Endothelial cell of umbilical vein (primary cell): ENCODE measurements at regions not wholly inside any gene's neighbourhood (a gene's known extent, or its start where the extent isn't known, plus 50 kb on each side); places are given as distances from the start of the nearest gene placed in this dataset.

Experiments used
- BruUV-seq: library from RNA; stranded (reverse); fragments of 400-500 nt; replicated peaks from 2 replicates; lab custom pipeline; 2021; lab: Mats Ljungman, UMichigan
- CTCF ChIA-PET: fragments of 300-600, 350-600 bp; sonication (Branson Sonifier 250); formaldehyde crosslinking; loops from one replicate; lab custom pipeline; 2021; ENCODE audit warnings: antibody characterized with exemption, inconsistent platforms; lab: Charles Lee
- POLR2A ChIA-PET: fragments of 300-600, 350-600 bp; sonication (Branson Sonifier 250); formaldehyde crosslinking; loops from one replicate; lab custom pipeline; 2021; ENCODE audit warnings: antibody characterized with exemption, inconsistent platforms; lab: Charles Lee
- DNase-seq: peaks from one replicate; pipeline ENCODE4 v3.0.0-alpha.2; 2011; ENCODE audit warnings: low read depth, low spot score
- FAIRE-seq: peaks from 2 replicates; lab custom pipeline; 2011; peaks lifted over from hg19 to GRCh38; lab: Jason Lieb, UNC
- H2AFZ ChIP-seq: 2 replicates; pipeline ENCODE4 v1.6.0; 2012; ENCODE audit warnings: low read depth, low read length, control low read depth, inconsistent platforms
- H3K27ac ChIP-seq: 2 replicates; pipeline ENCODE4 v1.5.1; 2011; ENCODE audit warnings: low read depth, mild to moderate bottlenecking, control low read depth, low read length, moderate library complexity; ENCODE audit not compliant: insufficient read depth
- H3K27me3 ChIP-seq, 2 experiments: 2 replicates each; pipeline versions ENCODE4 v1.6.0 to v1.6.1; 2011; ENCODE audit warnings: low read length in 2 of 2, mixed read lengths in 1 of 2; ENCODE audit not compliant: control insufficient read depth in 2 of 2, insufficient read depth in 2 of 2
- H3K36me3 ChIP-seq, 2 experiments: 2 replicates in 1 of 2; 3 replicates in 1 of 2; pipeline ENCODE4 v1.5.1; 2011; ENCODE audit warnings: low read length in 2 of 2, mild to moderate bottlenecking in 1 of 2, moderate library complexity in 1 of 2; ENCODE audit not compliant: control insufficient read depth in 2 of 2, insufficient read depth in 2 of 2; ENCODE audit errors: extremely low read depth in 1 of 2
- H3K4me1 ChIP-seq: 3 replicates; pipeline ENCODE4 v1.5.1; 2011; ENCODE audit warnings: mild to moderate bottlenecking, low read length; ENCODE audit not compliant: control insufficient read depth, insufficient read depth; ENCODE audit errors: extremely low read depth
- H3K4me2 ChIP-seq: 2 replicates; pipeline ENCODE4 v1.6.1; 2011; ENCODE audit warnings: low read length, control low read depth, mixed read lengths; ENCODE audit not compliant: insufficient read depth
- H3K4me3 ChIP-seq, 3 experiments: fragments of 200-600 bp in 1 of 3; sonication (generic), shearing (Covaris generic) in 1 of 3; replicated peaks in 1 of 3; 2 replicates each; pipeline ENCODE4 v1.5.1; 2011 to 2016; ENCODE audit warnings: control low read depth in 3 of 3, low read length in 3 of 3, mild to moderate bottlenecking in 2 of 3, inconsistent platforms in 1 of 3, low read depth in 1 of 3, moderate library complexity in 1 of 3; ENCODE audit not compliant: insufficient read depth in 1 of 3
- H3K79me2 ChIP-seq: 2 replicates; pipeline ENCODE4 v1.6.0; 2012; ENCODE audit warnings: low read length, inconsistent platforms; ENCODE audit not compliant: control insufficient read depth, insufficient read depth
- H3K9ac ChIP-seq: replicated peaks from 2 replicates; pipeline ENCODE3; 2011; ENCODE audit warnings: low read length, control low read depth; ENCODE audit not compliant: insufficient read depth; ENCODE audit errors: extremely low read depth
- H3K9me1 ChIP-seq: replicated peaks from 3 replicates; pipeline ENCODE4 v1.6.0; 2011; ENCODE audit warnings: mild to moderate bottlenecking, low read length; ENCODE audit not compliant: control insufficient read depth, insufficient read depth; ENCODE audit errors: extremely low read depth
- H3K9me3 ChIP-seq: replicated peaks from 2 replicates; pipeline ENCODE4 v1.5.1; 2012; ENCODE audit warnings: low read length, inconsistent platforms; ENCODE audit not compliant: control insufficient read depth, insufficient read depth
- H4K20me1 ChIP-seq: replicated peaks from 2 replicates; pipeline ENCODE3; 2011; ENCODE audit warnings: mild to moderate bottlenecking, low read length; ENCODE audit not compliant: control insufficient read depth, insufficient read depth; ENCODE audit errors: extremely low read depth
- CTCF ChIP-seq, 2 donors: IDR thresholded peaks; 1 replicate in 1 of 2; 2 replicates in 1 of 2; pipeline ENCODE4 v1.5.1; 2011; ENCODE audit warnings: low read length in 2 of 2, mild to moderate bottlenecking in 2 of 2, moderate library complexity in 2 of 2, control low read depth in 1 of 2, inconsistent platforms in 1 of 2, low read depth in 1 of 2; ENCODE audit not compliant: insufficient read depth in 1 of 2; ENCODE audit errors: extremely low read depth in 1 of 2
- EZH2 ChIP-seq: IDR thresholded peaks from 2 replicates; pipeline ENCODE4 v1.6.1; 2012; ENCODE audit warnings: borderline replicate concordance, low read depth, mild to moderate bottlenecking, moderate library complexity, low read length, inconsistent platforms; ENCODE audit not compliant: severe bottlenecking
- FOS ChIP-seq: IDR thresholded peaks from 2 replicates; pipeline ENCODE4 v1.6.1; 2011; ENCODE audit warnings: mild to moderate bottlenecking, low read length, moderate library complexity, borderline replicate concordance; ENCODE audit not compliant: insufficient read depth
- GATA2 ChIP-seq: IDR thresholded peaks from 2 replicates; pipeline ENCODE4 v1.7.0; 2011; ENCODE audit warnings: low read depth, mild to moderate bottlenecking, moderate library complexity, mixed read lengths, low read length; ENCODE audit not compliant: insufficient read length, insufficient read depth
- JUN ChIP-seq: IDR thresholded peaks from 2 replicates; pipeline ENCODE4 v1.6.1; 2011; ENCODE audit warnings: borderline replicate concordance, low read depth; ENCODE audit not compliant: insufficient read length, insufficient read depth
- MAX ChIP-seq: IDR thresholded peaks from 2 replicates; pipeline ENCODE4 v1.6.1; 2011; ENCODE audit not compliant: insufficient read depth, insufficient read length
- POLR2A ChIP-seq: IDR thresholded peaks from 2 replicates; pipeline ENCODE4 v1.6.1; 2012; ENCODE audit warnings: low read depth, mild to moderate bottlenecking, control low read depth, low read length
- POLR2AphosphoS5 ChIP-seq: IDR thresholded peaks from 2 replicates; pipeline ENCODE4 v1.6.1; 2012; ENCODE audit warnings: low read depth, mild to moderate bottlenecking, control low read depth, low read length, moderate library complexity; ENCODE audit not compliant: insufficient read depth
- dilution Hi-C: fragments of 300-500 bp; cut with MboI; formaldehyde crosslinking; loops from one replicate; pipeline ENCODE4 v1.15.0; 2019; ENCODE audit warnings: low sequenced_read_pairs; ENCODE audit not compliant: extremely low pct_ligation_motif_present
- intact Hi-C: fragments of 100-400 bp; cut with micrococcal nuclease; formaldehyde crosslinking; loops from one replicate; pipeline ENCODE4 v1.10.0; 2022

- H3K79me2 ChIP-seq: no peaks in the 10 kb centered on the region
- ChIA-PET POLR2A (no interaction called here), CTCF (no interaction called here)
- no peaks in the 10 kb centered on the region for H3K9me3 ChIP-seq
- TF ChIP-seq POLR2A: no peak
- TF ChIP-seq JUN: no peak
- TF ChIP-seq GATA2: no peak
- TF ChIP-seq EZH2: no peak
- no peak for TF ChIP-seq FOS
- no peak for TF ChIP-seq MAX
- TF ChIP-seq CTCF (IDR thresholded peaks at IDR 0.05; ENCODE audit: extremely low read depth in 1 of 2, insufficient read depth in 1 of 2, low read depth in 1 of 2, low read length in 2 of 2): no peak
- TF ChIP-seq POLR2AphosphoS5: no peak
- no peak overlapping the region for H3K4me2 ChIP-seq
- BruUV-seq: no TSS peak
- intact Hi-C loops: no loop called here
- FAIRE-seq (no peak), DNase-seq (no peak)
- no peaks in the 10 kb centered on the region for H4K20me1 ChIP-seq
- H3K9me1 ChIP-seq: no peaks in the 10 kb centered on the region
- no peak overlapping the region for H3K4me3 ChIP-seq
- no peak overlapping the region for H3K27ac ChIP-seq
- H3K36me3 ChIP-seq: no peaks in the 10 kb centered on the region
- H3K4me1 ChIP-seq: no peaks in the 10 kb centered on the region
- no peaks in the 10 kb centered on the region for H3K27me3 ChIP-seq
- no peak overlapping the region for H3K9ac ChIP-seq
- H2AFZ ChIP-seq: no peak overlapping the region
- dilution Hi-C loops: no loop called here
Measured at GRCh38 chr2:147634826-147635225, 210.0 kb upstream of the ACVR2A start.
